HuH-7.5 (cell line): ENCODE measurements at regions not wholly inside any gene's neighbourhood (a gene's known extent, or its start where the extent isn't known, plus 50 kb on each side); places are given as distances from the start of the nearest gene placed in this dataset.
"Not testable (repeated sequence)": the region's sequence is repeated elsewhere in the genome, so short reads cannot be mapped to it uniquely, and the experiment has no call there.

Experiments used
- DNase-seq: peaks from one replicate; pipeline ENCODE4 v3.0.0; 2011; ENCODE audit warnings: low spot score

DNA sequence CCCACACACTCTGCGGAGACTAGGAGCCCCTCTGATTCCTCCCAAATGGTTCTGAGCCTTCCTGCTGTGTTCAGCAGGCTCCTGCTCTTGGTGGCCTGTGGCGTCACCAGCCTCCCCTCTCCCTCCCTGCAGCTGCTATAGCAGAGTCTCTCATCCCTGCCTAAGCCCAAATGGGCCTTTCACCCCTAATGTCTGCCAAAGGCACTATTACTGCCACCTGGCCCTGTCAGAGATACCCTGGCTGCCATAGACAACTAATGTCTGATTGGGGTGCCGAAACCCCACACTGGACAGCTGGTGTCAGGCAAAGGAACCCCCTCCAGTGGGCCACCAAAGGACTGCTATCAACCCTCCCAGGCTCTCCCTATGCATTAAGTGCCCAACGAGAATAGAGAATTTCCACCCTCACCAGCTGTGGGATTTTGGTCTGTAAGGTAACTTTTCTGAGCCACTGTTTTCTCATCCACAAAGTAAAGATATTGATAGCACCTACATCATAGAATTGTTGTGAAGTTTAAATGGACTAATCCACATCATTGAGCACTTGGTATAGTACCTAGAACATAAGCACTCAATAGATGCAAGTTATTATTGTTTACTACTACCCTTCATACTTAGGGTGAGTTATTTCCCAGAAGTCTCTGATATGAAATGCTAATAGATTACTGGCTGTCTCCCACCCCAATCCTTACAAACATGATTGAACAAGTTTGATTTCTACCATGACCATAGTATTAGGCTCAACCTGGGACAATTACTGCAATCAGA lies 421.3 kb downstream of the MID1IP1 start:
- DNase-seq = no peak

DNA sequence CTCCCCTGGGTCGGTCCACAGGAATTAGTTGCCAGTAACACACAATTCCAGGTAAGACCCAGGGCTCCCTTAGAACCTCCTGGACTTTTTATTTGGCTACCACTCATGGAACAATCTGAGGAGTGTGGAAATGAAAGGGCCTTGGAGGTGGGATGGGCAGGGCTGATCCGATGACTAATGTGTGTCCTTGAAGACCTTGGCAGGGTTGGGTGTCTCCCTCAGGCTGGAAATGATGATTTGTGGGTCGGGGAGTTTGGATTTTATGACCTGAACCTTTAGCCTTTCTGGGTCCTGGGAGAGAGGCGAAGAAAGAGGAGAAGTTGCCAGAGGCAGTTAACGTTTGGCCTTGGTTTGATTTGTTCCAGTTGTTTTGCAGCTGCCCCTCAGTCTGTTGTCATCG lies 425.0 kb downstream of the MID1IP1 start:
- no peak for DNase-seq

DNA sequence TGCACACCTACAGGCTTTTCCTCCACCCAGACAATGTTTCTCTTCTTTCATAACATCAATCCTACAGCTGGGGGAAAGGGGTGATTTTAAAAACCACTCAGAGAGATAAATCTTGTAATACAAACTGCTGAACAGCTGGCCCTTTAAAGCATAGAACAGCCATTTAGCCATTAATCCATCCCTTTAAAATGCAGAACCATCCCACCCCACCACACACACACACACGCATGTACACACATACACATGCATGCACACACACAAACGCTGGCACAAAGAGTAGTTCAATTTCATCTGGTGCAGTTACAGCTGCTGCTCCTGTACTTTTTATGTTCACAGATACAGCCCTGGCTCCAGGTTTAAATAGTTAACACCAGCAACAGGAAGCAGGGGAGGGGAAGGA lies 426.1 kb downstream of the MID1IP1 start:
- DNase-seq = no peak

DNA sequence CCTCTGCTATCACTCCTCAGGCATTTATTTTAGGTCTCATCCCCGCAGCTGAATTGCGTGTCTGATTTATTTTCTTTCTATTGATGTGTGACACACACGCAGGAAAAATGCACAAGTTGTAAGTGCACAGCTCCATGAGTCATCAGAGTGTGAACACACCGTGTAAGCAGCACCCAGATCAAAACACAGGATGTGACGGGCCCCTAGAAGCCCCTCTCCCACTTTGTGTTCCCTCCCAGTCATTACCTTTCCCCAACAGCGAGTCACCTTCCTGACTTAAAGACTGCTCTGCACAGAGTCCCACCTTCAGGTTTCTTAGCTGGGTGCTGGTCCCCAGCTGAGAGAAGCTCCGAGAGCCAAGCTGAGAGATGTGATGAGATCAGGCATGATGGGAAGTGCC lies 436.7 kb downstream of the MID1IP1 start:
- no peak for DNase-seq

DNA sequence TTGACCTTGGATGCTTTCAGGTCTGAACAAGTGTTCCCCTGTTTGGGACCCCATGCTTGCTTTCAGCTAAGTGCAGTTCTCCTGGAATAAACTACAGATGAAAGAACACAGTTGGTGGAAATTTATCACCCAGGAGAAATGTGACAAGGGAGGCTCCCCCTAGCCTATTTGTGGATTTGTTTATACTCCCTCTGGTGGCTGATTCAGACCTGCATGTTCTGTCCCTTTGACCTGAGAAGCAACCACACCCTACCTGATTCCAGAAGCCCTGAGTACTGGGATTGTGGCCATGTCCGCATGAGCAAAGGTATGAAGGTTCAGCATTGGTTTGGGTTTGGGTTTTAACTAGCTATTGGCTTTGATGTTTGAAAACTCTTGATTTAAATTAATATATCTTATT lies 440.9 kb downstream of the MID1IP1 start:
- no peak for DNase-seq

DNA sequence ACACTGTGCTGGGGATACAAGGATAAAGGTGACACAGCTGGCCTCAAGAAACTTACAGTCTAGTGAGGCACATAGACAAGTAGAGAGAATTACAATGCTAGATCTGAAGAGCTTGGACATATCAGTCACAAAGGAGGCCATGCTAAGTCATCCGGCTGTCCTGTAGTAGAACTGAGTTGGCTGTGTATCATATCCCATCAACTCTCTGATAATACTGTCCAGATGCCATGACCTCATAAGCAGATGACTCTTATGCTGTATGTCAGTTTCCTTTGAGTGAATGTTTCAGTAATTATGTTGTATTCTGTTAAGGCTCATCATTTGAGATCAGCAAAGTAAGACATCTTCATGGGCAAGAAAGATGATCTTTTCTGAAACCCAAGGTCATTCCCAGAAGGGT lies 442.9 kb downstream of the MID1IP1 start:
- DNase-seq = no peak

DNA sequence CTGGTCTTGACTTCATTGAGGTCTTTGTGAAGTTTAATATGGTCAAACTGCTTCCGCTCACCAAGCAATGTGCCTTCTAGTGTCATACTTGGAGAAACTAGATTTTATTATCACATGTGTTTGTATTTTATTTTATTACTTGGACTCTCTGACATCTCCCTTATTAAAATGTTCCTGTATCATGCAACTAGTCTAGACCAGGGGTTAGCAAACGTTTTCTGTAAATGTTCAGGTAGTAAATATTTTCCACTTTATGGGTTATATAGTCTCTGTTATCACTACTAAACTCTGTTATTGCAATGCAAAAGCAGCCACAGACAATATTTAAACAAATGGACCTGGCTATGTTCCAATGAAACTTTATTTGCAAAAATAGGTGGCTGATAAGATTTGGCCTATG lies 443.8 kb downstream of the MID1IP1 start:
- no peak for DNase-seq

DNA sequence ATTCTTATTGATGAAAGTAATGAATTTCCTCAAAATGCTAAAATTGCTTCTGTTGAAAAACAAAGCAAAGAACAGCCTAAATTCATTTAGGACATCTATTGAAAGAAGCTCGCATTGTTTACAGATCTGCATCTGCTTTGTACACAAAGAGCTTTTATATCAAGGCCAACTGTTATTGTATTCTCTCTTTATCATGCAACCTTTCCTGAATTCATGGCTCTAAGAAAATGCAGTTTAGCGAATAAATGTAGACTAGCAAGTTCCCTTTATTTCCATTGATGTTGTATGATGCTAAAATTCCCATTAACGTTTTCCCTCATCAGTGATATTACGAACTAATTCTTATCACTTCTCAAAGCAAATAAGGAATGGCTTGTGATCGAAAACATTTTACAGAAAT lies 446.3 kb downstream of the MID1IP1 start:
- DNase-seq = no peak

DNA sequence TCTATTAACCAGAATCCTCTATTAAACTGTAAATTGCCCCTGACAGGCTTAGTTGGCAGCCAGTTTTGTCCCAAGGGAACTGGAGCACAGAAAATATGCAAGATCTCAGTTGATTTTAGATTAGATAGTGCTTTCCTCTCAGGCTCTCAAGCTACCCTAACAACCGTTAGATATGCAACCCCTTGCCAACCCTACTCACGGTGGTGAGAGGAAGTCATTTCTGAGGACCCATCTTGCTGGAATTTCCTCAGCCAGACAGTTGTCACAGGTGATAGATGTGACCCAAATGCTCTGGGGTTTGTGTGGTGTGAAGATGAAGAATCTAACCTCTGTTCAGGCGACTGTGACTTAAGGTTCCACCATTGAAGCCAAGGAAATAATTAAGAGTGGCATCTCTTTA lies 447.1 kb downstream of the MID1IP1 start:
- DNase-seq = no peak

DNA sequence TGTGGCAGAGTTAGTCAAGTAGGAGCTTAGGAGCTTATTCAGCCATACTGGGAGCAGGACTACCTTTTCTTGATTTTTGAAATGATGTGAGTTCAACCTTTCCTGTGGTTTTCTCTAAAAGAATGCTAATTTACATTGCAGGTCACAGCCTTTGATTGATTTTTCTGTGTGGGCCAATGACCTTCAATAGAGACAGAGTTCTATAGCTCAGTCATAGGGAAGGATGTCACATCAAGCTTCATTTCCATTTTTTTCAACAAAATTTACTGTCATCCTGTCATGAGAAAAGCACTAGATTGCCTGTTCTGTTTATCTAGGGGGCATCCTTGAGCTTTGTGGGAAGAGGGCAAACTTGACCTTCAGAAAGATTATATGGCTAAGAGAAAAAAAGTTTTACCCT lies 448.7 kb downstream of the MID1IP1 start:
- DNase-seq = no peak

DNA sequence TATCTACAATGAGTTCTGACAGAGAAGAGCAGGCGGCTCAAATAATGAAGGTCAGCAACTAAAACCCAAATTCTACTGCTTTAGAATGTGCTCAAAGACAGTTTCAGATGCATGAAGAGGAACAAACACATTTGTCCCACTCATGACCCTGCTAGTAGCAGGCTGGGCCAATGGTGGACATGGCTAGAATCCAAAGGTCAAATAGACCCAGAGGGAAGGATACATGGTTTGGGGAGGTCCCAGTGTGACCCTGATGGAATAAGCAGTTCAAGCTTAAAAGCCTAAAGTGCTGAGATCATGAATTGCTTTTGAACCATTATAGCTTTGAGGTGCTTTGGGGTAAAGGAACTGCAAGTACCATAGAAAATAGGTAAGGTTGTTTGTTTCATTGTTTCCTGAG lies 450.7 kb downstream of the MID1IP1 start:
- DNase-seq = no peak

DNA sequence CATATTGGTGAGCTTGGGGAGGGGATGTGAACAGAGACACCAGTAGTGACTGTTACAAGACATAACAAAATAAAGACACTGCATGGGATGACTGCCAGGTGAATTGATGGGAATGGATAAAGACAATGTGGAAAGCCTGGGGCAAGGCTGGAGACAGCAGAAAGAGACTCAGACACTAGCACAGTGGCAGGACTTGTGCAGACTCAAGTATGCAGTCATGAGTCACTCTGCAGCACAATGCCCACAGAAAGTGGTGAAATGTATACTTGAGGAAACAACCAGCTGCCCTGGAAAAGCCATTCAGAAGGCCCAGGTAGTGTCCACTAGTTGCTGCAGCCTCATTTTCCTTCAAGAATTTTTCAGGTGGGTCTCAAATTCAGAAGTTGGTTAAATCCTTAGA lies 452.3 kb downstream of the MID1IP1 start:
- DNase-seq = no peak

DNA sequence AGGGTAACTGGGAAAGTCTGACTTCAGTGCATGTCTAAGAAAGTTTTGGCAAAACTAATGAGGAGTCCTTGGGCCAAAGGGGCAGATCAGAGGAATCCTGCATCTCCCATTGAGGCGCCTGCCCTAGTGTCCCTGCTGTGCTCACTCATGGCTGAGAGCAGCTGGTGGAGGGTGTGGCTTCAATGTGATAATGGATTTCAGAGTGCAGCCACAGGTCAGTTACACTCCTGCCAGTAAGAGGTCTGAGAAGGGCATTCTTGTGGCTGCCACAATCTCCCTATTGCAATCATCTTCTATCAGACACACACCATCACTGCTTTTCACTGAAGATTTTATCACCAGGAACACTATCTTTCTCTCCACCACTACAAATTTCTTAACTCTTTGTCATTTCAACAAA lies 457.1 kb downstream of the MID1IP1 start:
- no peak for DNase-seq

DNA sequence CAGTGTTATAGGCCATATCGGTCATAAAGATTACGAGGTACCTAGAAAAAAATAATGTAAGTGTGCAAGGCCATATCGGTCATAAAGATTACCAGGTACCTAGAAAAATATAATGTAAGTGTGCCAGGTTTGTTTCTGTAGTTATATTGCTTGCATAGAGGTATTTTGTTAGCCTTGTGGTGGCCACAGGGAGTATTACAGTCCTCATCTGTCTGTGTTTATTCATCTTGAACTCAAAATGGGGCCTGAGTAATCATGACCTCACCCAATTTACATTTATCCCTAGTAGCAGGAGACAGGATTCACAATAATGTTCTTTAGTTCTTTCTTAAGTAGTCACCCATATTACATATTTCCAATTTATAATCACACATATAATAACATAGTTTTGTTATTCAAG lies 459.7 kb downstream of the MID1IP1 start:
- DNase-seq = no peak

DNA sequence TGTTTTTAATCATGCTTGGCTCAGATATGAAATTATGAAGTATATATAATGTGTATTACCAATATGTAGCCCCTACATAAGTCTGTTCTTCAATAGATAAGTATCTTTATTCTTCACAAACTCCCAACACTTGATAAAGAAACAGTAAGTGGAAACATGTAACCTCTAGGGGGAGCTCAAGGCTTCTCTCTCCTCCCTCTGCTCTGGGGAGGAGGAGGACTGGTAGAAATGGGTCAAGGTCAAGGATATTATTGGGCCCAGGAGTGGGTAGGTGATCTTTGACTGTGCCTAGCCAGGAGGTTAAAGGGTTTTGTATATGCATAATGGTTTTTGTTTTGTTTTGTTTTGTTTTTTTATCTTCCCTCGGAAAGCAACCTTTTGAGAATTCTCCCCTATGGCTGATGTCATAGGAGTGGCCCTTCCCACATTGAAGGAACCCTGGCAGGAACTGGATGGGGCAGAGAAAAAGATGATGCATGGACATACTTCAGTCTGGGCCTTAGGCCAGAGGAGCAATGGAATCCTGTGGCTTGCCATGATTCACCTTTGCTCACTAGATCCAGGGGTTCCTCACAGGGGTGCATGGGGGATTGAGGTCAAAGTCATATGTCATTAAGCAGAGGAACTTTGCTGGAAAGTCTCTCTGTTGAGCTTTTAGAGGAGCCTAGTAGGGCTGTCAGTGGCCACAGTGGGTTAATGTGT lies 460.3 kb downstream of the MID1IP1 start:
- peak; percentile 3 for DNase-seq

DNA sequence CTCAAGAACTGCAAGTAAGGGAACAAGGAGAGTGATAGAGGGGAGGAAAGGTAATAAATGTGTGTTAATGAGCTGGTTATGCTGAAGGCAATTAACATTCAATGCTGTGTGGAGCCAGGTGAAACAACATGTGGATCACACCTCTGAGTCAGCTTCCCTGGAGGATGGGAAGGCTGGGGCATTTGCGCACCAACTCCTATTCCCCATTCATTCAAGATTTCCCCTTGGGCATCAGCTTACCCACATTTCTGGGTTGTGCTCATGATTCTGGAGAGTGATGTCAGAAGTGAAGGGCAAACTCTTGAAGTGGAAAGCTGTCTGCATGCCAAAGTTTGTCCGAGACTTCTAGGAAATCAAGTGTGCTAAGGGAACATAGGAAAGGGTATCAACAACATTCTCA lies 461.4 kb downstream of the MID1IP1 start:
- no peak for DNase-seq

DNA sequence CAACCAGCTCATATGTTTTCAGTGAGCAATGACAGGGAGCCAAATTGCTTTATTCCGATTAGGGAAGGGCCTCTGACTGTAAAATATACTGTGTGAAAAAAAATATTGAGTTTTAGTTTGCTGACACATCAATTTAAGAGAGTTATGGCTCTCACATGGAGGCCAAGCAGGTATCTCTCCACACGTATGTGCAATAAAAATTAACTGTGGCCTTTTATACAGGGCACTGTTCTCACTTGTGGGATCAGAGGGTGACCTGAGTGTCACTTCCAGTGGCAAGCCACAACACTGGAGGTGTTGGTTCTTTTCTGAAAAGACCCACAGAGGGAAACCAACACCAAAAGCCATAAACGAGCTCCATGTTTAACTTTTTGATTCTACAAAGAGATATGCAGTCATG lies 462.8 kb downstream of the MID1IP1 start:
- DNase-seq = no peak

DNA sequence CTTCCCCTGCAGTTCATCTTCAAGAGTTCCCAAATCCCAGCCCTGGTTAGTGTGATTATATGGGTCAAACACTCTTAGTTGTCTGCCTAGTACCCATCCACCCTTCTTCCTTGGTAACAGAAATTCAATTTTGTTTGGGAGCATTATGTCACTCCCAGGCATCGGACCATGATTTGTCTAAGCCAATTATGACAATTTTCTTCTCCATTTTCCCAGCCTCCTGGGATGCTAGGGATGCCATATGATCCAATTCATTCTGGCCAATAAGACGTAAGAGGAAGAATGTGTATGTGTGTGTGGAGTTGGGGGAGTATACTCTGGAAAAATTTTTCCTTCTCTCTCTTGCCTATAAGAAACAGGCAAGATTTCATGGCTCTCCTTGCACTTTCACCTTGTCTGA lies 465.9 kb downstream of the MID1IP1 start:
- DNase-seq = no peak

DNA sequence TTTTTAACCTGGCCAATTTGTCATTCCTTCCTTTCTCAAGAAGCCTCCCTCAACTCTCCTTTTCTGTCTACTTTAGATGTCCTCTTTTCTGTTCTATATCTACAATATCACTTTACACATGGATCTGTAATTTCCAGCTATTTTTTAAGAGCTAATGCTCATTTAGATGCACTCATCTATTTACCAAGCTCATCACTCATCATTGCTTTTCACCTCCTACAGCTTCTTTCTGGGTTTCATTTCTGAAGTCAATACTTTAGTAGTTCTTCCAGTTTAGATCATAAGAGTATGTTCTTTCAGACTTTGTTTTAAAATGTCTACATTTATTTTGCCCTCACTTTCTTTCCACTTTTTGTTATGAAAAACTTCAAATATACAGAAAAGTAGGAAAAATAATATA lies 466.9 kb downstream of the MID1IP1 start:
- DNase-seq = no peak

DNA sequence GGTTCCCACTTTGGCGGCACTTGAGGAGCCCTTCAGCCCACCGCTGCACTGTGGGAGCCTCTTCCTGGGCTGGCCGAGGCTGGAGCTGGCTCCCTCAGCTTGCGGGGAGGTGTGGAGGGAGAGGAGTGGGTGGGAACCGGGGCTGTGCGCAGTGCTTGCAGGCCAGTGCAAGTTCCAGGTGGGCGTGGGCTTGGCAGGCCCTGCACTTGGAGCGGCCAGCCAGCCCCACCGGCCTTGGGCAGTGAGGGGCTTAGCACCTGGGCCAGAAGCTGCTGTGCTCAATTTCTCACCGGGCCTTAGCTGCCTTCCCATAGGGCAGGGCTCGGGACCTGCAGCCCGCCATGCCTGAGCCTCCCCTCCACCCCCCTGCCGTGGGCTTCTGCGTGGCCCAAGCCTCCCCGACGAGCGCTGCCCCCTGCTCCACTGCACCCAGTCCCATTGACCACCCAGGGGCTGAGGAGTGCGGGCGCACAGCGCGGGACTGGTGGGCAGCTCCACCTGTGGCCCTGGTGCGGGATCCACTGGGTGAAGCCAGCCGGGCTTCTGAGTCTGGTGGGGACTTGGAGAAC lies 474.3 kb downstream of the MID1IP1 start:
- DNase-seq = no peak

DNA sequence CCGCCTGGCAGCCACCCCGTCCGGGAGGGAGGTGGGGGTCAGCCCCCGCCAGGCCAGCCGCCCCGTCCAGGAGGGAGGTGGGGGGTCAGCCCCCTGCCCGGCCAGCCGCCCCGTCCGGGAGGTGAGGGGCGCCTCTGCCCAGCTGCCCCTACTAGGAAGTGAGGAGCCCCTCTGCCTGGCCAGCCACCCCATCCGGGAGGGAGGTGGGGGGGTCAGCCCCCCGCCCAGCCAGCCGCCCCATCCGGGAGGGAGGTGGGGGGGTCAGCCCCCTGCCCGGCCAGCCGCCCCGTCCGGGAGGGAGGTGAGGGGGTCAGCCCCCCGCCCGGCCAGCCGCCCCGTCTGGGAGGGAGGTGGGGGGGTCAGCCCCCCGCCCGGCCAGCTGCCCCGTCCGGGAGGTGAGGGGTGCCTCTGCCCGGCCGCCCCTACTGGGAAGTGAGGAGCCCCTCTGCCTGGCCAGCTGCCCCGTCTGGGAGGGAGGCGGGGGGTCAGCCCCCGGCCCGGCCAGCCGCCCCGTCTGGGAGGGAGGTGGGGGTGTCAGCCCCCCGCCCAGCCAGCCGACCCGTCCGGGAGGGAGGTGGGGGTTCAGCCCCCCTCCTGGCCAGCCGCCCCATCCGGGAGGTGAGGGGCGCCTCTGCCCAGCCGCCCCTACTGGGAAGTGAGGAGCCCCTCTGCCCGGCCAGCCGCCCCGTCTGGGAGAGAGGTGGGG lies 476.6 kb downstream of the MID1IP1 start:
- DNase-seq = not testable (repeated sequence)

DNA sequence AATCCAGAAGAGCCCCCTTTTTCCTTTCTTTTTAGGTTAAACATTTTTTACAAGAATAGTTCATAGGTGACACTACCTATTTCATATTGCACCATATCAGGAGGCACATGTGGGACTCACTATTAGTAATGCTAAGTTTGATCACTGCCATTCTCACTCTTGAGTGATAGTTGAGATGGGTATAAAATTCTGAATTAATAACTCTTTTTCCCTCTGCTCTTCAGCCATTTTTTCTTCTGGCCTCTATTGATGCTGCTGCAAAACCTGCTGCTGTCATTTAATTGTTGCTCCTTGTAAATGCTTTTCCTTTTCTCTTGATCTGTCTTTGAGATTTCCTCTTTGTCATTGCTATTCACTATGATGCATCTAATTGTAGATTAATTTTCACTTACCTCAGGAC lies 482.0 kb downstream of the MID1IP1 start:
- DNase-seq = no peak

DNA sequence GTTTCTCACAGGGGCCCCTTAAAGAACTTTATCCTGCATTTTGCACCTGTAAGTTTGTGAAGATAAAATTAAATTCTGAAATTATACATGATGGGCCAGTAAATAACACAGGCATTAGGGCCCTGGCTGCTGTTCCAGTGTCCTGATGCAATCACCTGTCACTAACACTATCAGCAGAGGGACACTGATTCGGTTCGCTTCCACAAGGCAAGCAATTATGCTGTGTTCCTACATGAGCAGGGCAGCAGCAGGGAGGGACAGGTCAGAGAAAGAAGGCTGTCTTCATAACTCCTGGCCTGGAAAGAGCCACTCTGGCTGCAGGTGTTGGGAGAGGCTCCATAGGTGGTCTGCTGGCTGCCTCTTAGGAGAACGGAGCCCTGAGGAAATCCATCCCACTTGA lies 487.3 kb downstream of the MID1IP1 start:
- no peak for DNase-seq
